GM12878 (cell line): ENCODE measurements at regions not wholly inside any gene's neighbourhood (a gene's known extent, or its start where the extent isn't known, plus 50 kb on each side); places are given as distances from the start of the nearest gene placed in this dataset.

Experiments
- ATAC-seq: fragments of 200-7000 bp; cut with Tn5 transposase; 3 replicates; pipeline ENCODE4 v1.9.1; 2020; ENCODE audit warnings: mild to moderate bottlenecking, moderate library complexity
- BruUV-seq: library from RNA; stranded (reverse); fragments of 400-500 nt; replicated peaks from 2 replicates; lab custom pipeline; 2021; lab: Mats Ljungman, UMichigan
- CTCF ChIA-PET: fragments of 300-600 bp; sonication (Branson Sonifier 250); formaldehyde crosslinking; extraction: SDS; loops from one replicate; lab custom pipeline; 2021; ENCODE audit warnings: inconsistent platforms; lab: Yijun Ruan, JAX
- POLR2A ChIA-PET: fragments of 350-600 bp; formaldehyde crosslinking; extraction: SDS; loops from one replicate; lab custom pipeline; 2021; ENCODE audit warnings: inconsistent platforms; lab: Charles Lee
- RAD21 ChIA-PET: fragments of 300-600 bp; sonication (Branson Sonifier 250); formaldehyde crosslinking; loops from one replicate; lab custom pipeline; 2023; ENCODE audit warnings: antibody characterized with exemption; ENCODE audit not compliant: unreplicated experiment; lab: Charles Lee
- SMC1A ChIA-PET: fragments of 300-600 bp; sonication (Branson Sonifier 250); formaldehyde crosslinking; loops from one replicate; lab custom pipeline; 2023; ENCODE audit not compliant: unreplicated experiment, uncharacterized antibody; lab: Charles Lee
- DNase-seq: peaks from one replicate; pipeline ENCODE4 v3.0.0-alpha.2; 2011; ENCODE audit warnings: low read depth, low spot score
- FAIRE-seq: peaks from 3 replicates; lab custom pipeline; 2011; peaks lifted over from hg19 to GRCh38; lab: Jason Lieb, UNC
- H2AFZ ChIP-seq: 2 replicates; pipeline ENCODE4 v1.6.0; 2011; ENCODE audit warnings: low read depth, low read length, control low read depth; ENCODE audit not compliant: control insufficient read depth
- H3K27ac ChIP-seq: 2 replicates; pipeline ENCODE4 v1.5.1; 2011; ENCODE audit warnings: control low read depth; ENCODE audit not compliant: control insufficient read depth, insufficient read depth
- H3K27me3 ChIP-seq, 2 experiments: replicated peaks in 1 of 2; 2 replicates each; pipeline versions ENCODE4 v1.6.0 to v1.6.1; 2011; ENCODE audit warnings: low read length in 1 of 2; ENCODE audit not compliant: control insufficient read depth in 2 of 2, insufficient read depth in 2 of 2
- H3K36me3 ChIP-seq, 2 experiments: 2 replicates each; pipeline ENCODE4 v1.5.1; 2011; ENCODE audit warnings: low read length in 1 of 2; ENCODE audit not compliant: control insufficient read depth in 2 of 2, insufficient read depth in 2 of 2
- H3K4me1 ChIP-seq: 2 replicates; pipeline ENCODE4 v1.6.1; 2011; ENCODE audit warnings: mild to moderate bottlenecking, low read length, moderate library complexity, mixed read lengths; ENCODE audit not compliant: control insufficient read depth, insufficient read depth
- H3K4me2 ChIP-seq: 2 replicates; pipeline ENCODE4 v1.6.0; 2011; ENCODE audit warnings: control low read depth; ENCODE audit not compliant: control insufficient read depth, insufficient read depth
- H3K4me3 ChIP-seq: fragments of 200-600 bp; sonication (generic); 2 replicates; pipeline ENCODE4 v1.5.1; 2016
- H3K79me2 ChIP-seq: 2 replicates; pipeline ENCODE4 v1.6.0; 2011; ENCODE audit warnings: low read length; ENCODE audit not compliant: control insufficient read depth, insufficient read depth
- H3K9ac ChIP-seq: 2 replicates; pipeline ENCODE4 v1.8.0; 2011; ENCODE audit warnings: low read length, control low read depth, mixed read lengths; ENCODE audit not compliant: control insufficient read depth, insufficient read depth
- H3K9me3 ChIP-seq: replicated peaks from 3 replicates; pipeline ENCODE4 v1.5.1; 2011; ENCODE audit warnings: mild to moderate bottlenecking, low read length; ENCODE audit not compliant: control insufficient read depth, insufficient read depth
- H4K20me1 ChIP-seq: 2 replicates; pipeline ENCODE4 v1.6.0; 2011; ENCODE audit not compliant: control insufficient read depth, insufficient read depth
- ATF7 ChIP-seq: fragments of 450-650 bp; IDR thresholded peaks from 2 replicates; pipeline ENCODE4 v1.6.1; 2016; ENCODE audit warnings: low read depth, mild to moderate bottlenecking
- IKZF2 ChIP-seq, 2 experiments: fragments of 450-650 bp; IDR thresholded peaks; 2 replicates each; pipeline ENCODE4 v1.6.1; 2017; ENCODE audit warnings: mild to moderate bottlenecking in 2 of 2, moderate library complexity in 2 of 2
- MEF2A ChIP-seq: IDR thresholded peaks from 2 replicates; pipeline ENCODE4 v1.6.1; 2011; ENCODE audit warnings: low read depth, mild to moderate bottlenecking, low read length, moderate library complexity; ENCODE audit not compliant: insufficient read depth
- MYC ChIP-seq: IDR thresholded peaks from 2 replicates; pipeline ENCODE4 v1.6.1; 2011; ENCODE audit warnings: mild to moderate bottlenecking, low read length, moderate library complexity, inconsistent platforms; ENCODE audit not compliant: insufficient read depth, insufficient replicate concordance, insufficient read length, severe bottlenecking
- NFIC ChIP-seq: IDR thresholded peaks from 2 replicates; pipeline ENCODE4 v1.6.1; 2012; ENCODE audit warnings: low read depth, mild to moderate bottlenecking, inconsistent platforms, low read length, moderate library complexity
- NR2C1 ChIP-seq: fragments of 450-650 bp; IDR thresholded peaks from 2 replicates; pipeline ENCODE4 v1.6.1; 2017; ENCODE audit warnings: antibody characterized with exemption, mild to moderate bottlenecking, moderate library complexity
- POLR2A ChIP-seq: IDR thresholded peaks from 2 replicates; pipeline ENCODE4 v1.6.1; 2011; ENCODE audit warnings: low read depth, mild to moderate bottlenecking, low read length
- SIX5 ChIP-seq: IDR thresholded peaks from 2 replicates; pipeline ENCODE4 v1.6.1; 2011; ENCODE audit warnings: mild to moderate bottlenecking, low read depth, low read length, moderate library complexity; ENCODE audit not compliant: severe bottlenecking
- SMC3 ChIP-seq: IDR thresholded peaks from 2 replicates; pipeline ENCODE4 v1.6.1; 2011; ENCODE audit warnings: low read length, improper control_type of control experiment, borderline replicate concordance
- SRF ChIP-seq, 2 experiments: IDR thresholded peaks; 2 replicates each; pipeline ENCODE4 v1.6.1; 2011; ENCODE audit warnings: low read depth in 2 of 2, low read length in 2 of 2, mild to moderate bottlenecking in 1 of 2, moderate library complexity in 1 of 2
- ZNF622 ChIP-seq: fragments of 450-650 bp; IDR thresholded peaks from 2 replicates; pipeline ENCODE4 v1.6.1; 2017; ENCODE audit warnings: mild to moderate bottlenecking, inconsistent platforms
- WGBS: methylation state at CpG from one replicate; pipeline ENCODE4 v1.1.6; 2016; ENCODE audit warnings: low lambda C conversion rate; ENCODE audit not compliant: insufficient replicate concordance, insufficient coverage; ENCODE audit errors: missing lambda C conversion rate; 5-methylcytosine and 5-hydroxymethylcytosine counted together
- in situ Hi-C: fragments of 300-500 bp; cut with MboI; formaldehyde crosslinking; loops from 9 replicates; pipeline ENCODE4 v1.14.3; 2018; ENCODE audit warnings: mixed read lengths
- intact Hi-C: fragments of 100-400 bp; cut with micrococcal nuclease; formaldehyde crosslinking; loops from one replicate; pipeline ENCODE4 v1.14.2; 2022; ENCODE audit not compliant: unreplicated experiment
- TF ChIP-seq, protein P1 (sequence below): fragments of 450-650 bp; IDR thresholded peaks from 2 replicates; pipeline ENCODE4 v1.6.1; 2018; ENCODE audit warnings: mild to moderate bottlenecking, low read depth, moderate library complexity; ENCODE audit not compliant: partially characterized antibody
- TF ChIP-seq, protein P2 (sequence below): IDR thresholded peaks from 2 replicates; pipeline ENCODE4 v1.6.1; 2012; ENCODE audit warnings: low read length, inconsistent platforms
- TF ChIP-seq, protein P3 (sequence below): fragments of 450-650 bp; conservative IDR thresholded peaks from 2 replicates; pipeline ENCODE4 v1.6.1; 2017; ENCODE audit warnings: mild to moderate bottlenecking, moderate library complexity

DNA sequence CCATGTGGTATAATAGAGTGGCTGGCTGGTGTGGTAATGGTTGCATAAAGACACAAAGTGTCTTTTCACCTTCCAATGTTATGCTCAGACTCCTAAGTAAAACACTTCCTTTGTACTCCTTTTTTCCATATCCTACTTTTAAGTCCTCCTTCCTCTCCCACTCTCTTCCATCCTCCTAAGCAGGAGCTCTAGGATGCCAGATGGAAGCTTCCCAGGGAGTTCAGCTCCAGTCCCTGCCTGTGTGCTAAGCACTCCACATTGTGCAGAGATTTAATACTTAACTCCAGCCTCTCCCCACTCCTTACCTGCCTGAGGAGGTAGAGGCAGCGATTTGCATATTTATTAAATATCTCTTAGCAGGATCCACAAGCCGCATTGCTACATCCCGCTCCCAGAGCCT, 60.5 kb upstream of the IGSF21 start:
- no peak overlapping the region for H3K4me2 ChIP-seq
- ChIA-PET POLR2A (no interaction called here), RAD21 (no interaction called here), SMC1A (no interaction called here), CTCF (no interaction called here)
- H3K4me3 ChIP-seq: no peak overlapping the region
- WGBS: 14% methylated on average over 3 of the region's 3 CpGs
- no peaks in the 10 kb centered on the region for H4K20me1 ChIP-seq
- no peaks in the 10 kb centered on the region for H3K4me1 ChIP-seq
- ATAC-seq: no peak
- H3K9me3 ChIP-seq: no peaks in the 10 kb centered on the region
- in situ Hi-C loops (no loop called here), intact Hi-C loops (no loop called here)
- no peaks in the 10 kb centered on the region for H3K36me3 ChIP-seq
- H3K27ac ChIP-seq: no peak overlapping the region
- H3K79me2 ChIP-seq: no peaks in the 10 kb centered on the region
- BruUV-seq: no TSS peak
- DNase-seq: no peak
- TF ChIP-seq SIX5: no peak
- no peak for TF ChIP-seq MEF2A
- TF ChIP-seq, protein P1, sequence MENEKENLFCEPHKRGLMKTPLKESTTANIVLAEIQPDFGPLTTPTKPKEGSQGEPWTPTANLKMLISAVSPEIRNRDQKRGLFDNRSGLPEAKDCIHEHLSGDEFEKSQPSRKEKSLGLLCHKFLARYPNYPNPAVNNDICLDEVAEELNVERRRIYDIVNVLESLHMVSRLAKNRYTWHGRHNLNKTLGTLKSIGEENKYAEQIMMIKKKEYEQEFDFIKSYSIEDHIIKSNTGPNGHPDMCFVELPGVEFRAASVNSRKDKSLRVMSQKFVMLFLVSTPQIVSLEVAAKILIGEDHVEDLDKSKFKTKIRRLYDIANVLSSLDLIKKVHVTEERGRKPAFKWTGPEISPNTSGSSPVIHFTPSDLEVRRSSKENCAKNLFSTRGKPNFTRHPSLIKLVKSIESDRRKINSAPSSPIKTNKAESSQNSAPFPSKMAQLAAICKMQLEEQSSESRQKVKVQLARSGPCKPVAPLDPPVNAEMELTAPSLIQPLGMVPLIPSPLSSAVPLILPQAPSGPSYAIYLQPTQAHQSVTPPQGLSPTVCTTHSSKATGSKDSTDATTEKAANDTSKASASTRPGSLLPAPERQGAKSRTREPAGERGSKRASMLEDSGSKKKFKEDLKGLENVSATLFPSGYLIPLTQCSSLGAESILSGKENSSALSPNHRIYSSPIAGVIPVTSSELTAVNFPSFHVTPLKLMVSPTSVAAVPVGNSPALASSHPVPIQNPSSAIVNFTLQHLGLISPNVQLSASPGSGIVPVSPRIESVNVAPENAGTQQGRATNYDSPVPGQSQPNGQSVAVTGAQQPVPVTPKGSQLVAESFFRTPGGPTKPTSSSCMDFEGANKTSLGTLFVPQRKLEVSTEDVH: no peak
- TF ChIP-seq ATF7: no peak
- FAIRE-seq: no peak
- H2AFZ ChIP-seq: no peak overlapping the region
- no peak overlapping the region for H3K9ac ChIP-seq
- H3K27me3 ChIP-seq: no peaks in the 10 kb centered on the region

DNA sequence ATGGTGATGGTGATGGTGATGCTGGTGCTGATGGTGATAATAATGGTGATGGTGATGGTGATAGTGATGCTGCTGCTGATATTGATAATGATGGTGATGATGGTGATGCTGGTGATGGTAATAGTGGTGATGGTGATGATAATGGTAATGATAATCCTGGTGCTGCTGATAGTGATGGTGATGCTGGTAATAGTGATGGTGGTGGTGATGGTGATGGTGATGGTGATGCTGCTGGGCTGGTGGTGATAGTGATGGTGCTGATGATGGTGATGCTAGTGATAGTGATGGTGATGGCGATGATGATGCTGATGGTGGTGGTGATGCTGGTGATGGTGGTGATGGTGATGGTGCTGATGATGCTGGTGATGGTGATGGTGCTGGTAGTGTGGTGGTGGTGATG, 58.4 kb upstream of the IGSF21 start:
- ChIA-PET CTCF (no interaction called here), POLR2A (no interaction called here), RAD21 (no interaction called here), SMC1A (no interaction called here)
- Histone ChIP-seq H3K9me3 (no peaks in the 10 kb centered on the region), H3K36me3 (no peaks in the 10 kb centered on the region), H3K27ac (no peak overlapping the region), H3K4me2 (no peak overlapping the region), H3K9ac (no peak overlapping the region), H2AFZ (no peak overlapping the region), H4K20me1 (no peaks in the 10 kb centered on the region), H3K79me2 (no peaks in the 10 kb centered on the region), H3K27me3 (no peaks in the 10 kb centered on the region), H3K4me3 (no peak overlapping the region), H3K4me1 (no peaks in the 10 kb centered on the region)
- intact Hi-C loops (no loop called here), in situ Hi-C loops (no loop called here)
- FAIRE-seq (no peak), DNase-seq (no peak), ATAC-seq (no peak)
- no TSS peak for BruUV-seq
- WGBS: 60% methylated on average over 1 of the region's 1 CpG
- no peak for TF ChIP-seq SRF (IDR thresholded peaks at IDR 0.05; ENCODE audit: low read depth in 2 of 2, low read length in 2 of 2)
- TF ChIP-seq, protein P2, sequence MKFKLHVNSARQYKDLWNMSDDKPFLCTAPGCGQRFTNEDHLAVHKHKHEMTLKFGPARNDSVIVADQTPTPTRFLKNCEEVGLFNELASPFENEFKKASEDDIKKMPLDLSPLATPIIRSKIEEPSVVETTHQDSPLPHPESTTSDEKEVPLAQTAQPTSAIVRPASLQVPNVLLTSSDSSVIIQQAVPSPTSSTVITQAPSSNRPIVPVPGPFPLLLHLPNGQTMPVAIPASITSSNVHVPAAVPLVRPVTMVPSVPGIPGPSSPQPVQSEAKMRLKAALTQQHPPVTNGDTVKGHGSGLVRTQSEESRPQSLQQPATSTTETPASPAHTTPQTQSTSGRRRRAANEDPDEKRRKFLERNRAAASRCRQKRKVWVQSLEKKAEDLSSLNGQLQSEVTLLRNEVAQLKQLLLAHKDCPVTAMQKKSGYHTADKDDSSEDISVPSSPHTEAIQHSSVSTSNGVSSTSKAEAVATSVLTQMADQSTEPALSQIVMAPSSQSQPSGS: no peak
- no peak for TF ChIP-seq SMC3
- TF ChIP-seq NFIC: no peak
- TF ChIP-seq, protein P3, sequence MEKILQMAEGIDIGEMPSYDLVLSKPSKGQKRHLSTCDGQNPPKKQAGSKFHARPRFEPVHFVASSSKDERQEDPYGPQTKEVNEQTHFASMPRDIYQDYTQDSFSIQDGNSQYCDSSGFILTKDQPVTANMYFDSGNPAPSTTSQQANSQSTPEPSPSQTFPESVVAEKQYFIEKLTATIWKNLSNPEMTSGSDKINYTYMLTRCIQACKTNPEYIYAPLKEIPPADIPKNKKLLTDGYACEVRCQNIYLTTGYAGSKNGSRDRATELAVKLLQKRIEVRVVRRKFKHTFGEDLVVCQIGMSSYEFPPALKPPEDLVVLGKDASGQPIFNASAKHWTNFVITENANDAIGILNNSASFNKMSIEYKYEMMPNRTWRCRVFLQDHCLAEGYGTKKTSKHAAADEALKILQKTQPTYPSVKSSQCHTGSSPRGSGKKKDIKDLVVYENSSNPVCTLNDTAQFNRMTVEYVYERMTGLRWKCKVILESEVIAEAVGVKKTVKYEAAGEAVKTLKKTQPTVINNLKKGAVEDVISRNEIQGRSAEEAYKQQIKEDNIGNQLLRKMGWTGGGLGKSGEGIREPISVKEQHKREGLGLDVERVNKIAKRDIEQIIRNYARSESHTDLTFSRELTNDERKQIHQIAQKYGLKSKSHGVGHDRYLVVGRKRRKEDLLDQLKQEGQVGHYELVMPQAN: no peak
- TF ChIP-seq NR2C1: no peak
- no peak for TF ChIP-seq IKZF2 (IDR thresholded peaks at IDR 0.05)
- TF ChIP-seq ZNF622: no peak
- TF ChIP-seq MYC: no peak
- TF ChIP-seq POLR2A: no peak
